ENCODE measurements at regions not wholly inside any gene's neighbourhood (a gene's known extent, or its start where the extent isn't known, plus 50 kb on each side); places are given as distances from the start of the nearest gene placed in this dataset.

- DNase-seq (ENCODE audit: low read depth in 2 of 2), result no peak
Measured at GRCh38 chr4:31365006-31365690, 645.0 kb downstream of the PCDH7 start.

- no peak for DNase-seq (ENCODE audit: low read depth in 2 of 2)
Measured at GRCh38 chr4:31366041-31366440, 645.9 kb downstream of the PCDH7 start.

GRCh38 chr4:31370866-31371465 is 650.8 kb downstream of the PCDH7 start:
- DNase-seq (ENCODE audit: low read depth in 2 of 2), result no peak

- no peak for DNase-seq (ENCODE audit: low read depth in 2 of 2)
Measured at GRCh38 chr4:31374256-31374960, 654.2 kb downstream of the PCDH7 start.

- no peak for DNase-seq (ENCODE audit: low read depth in 2 of 2)
Measured at GRCh38 chr4:31375936-31376335, 655.8 kb downstream of the PCDH7 start.

- no peak for DNase-seq (ENCODE audit: low read depth in 2 of 2)
Measured at GRCh38 chr4:31379364-31379763, 659.2 kb downstream of the PCDH7 start.

- DNase-seq (ENCODE audit: low read depth in 2 of 2), result no peak
Measured at GRCh38 chr4:31383767-31384166, 663.6 kb downstream of the PCDH7 start.

GRCh38 chr4:31390849-31391248 is 670.7 kb downstream of the PCDH7 start:
- DNase-seq (ENCODE audit: low read depth in 2 of 2), result no peak

GRCh38 chr4:31391976-31392375 is 671.8 kb downstream of the PCDH7 start:
- no peak for DNase-seq (ENCODE audit: low read depth in 2 of 2)

GRCh38 chr4:31392923-31393322 is 672.8 kb downstream of the PCDH7 start:
- no peak for DNase-seq (ENCODE audit: low read depth in 2 of 2)

- DNase-seq (ENCODE audit: low read depth in 2 of 2), result no peak
Measured at GRCh38 chr4:31408121-31408520, 688.0 kb downstream of the PCDH7 start.

GRCh38 chr4:31411565-31411964 is 691.4 kb downstream of the PCDH7 start:
- DNase-seq (ENCODE audit: low read depth in 2 of 2), result no peak

- no peak for DNase-seq (ENCODE audit: low read depth in 2 of 2)
Measured at GRCh38 chr4:31415629-31416028, 695.5 kb downstream of the PCDH7 start.

- no peak for DNase-seq (ENCODE audit: low read depth in 2 of 2)
Measured at GRCh38 chr4:31416498-31416897, 696.3 kb downstream of the PCDH7 start.

- no peak for DNase-seq (ENCODE audit: low read depth in 2 of 2)
Measured at GRCh38 chr4:31417040-31417439, 696.9 kb downstream of the PCDH7 start.

- DNase-seq (ENCODE audit: low read depth in 2 of 2), result no peak
Measured at GRCh38 chr4:31422006-31422405, 701.8 kb downstream of the PCDH7 start.

- no peak for DNase-seq (ENCODE audit: low read depth in 2 of 2)
Measured at GRCh38 chr4:31427691-31428090, 707.5 kb downstream of the PCDH7 start.

- DNase-seq (ENCODE audit: low read depth in 2 of 2), result no peak
Measured at GRCh38 chr4:31442236-31442635, 722.1 kb downstream of the PCDH7 start.

- DNase-seq (ENCODE audit: low read depth in 2 of 2), result no peak
Measured at GRCh38 chr4:31445526-31445925, 725.4 kb downstream of the PCDH7 start.

- no peak for DNase-seq (ENCODE audit: low read depth in 2 of 2)
Measured at GRCh38 chr4:31455612-31456011, 735.4 kb downstream of the PCDH7 start.

GRCh38 chr4:31458813-31459212 is 738.6 kb downstream of the PCDH7 start:
- DNase-seq (ENCODE audit: low read depth in 2 of 2), result no peak

GRCh38 chr4:31461421-31461820 is 741.3 kb downstream of the PCDH7 start:
- DNase-seq (ENCODE audit: low read depth in 2 of 2), result no peak

- DNase-seq (ENCODE audit: low read depth in 2 of 2), result no peak
Measured at GRCh38 chr4:31467781-31468180, 747.6 kb downstream of the PCDH7 start.

All from stimulated activated CD4-positive, alpha-beta T cell treated with anti-CD3 and anti-CD28 coated beads, Interleukin-1b, Interleukin-23, amount 100 ng/mL, for 4 hours (primary cell).